Kidney (tissue), 13 donors: ENCODE measurements at regions not wholly inside any gene's neighbourhood (a gene's known extent, or its start where the extent isn't known, plus 50 kb on each side); places are given as distances from the start of the nearest gene placed in this dataset.

ENCODE experiments used
- DNase-seq, 5 donors: peaks; one replicate each; pipeline ENCODE4 v3.0.0-alpha.2; 2013 to 2020
- FAIRE-seq: peaks from 2 replicates; lab custom pipeline; 2012; peaks lifted over from hg19 to GRCh38; lab: Jason Lieb, UNC
- H3K27ac ChIP-seq, 2 donors: one replicate each; pipeline ENCODE4 v1.7.0; 2013; ENCODE audit warnings: low read depth in 2 of 2, low read length in 2 of 2, inconsistent platforms in 1 of 2
- H3K27me3 ChIP-seq: one replicate; pipeline ENCODE4 v1.7.1; 2013; ENCODE audit warnings: low read length, inconsistent platforms; ENCODE audit not compliant: control insufficient read depth, insufficient read depth
- H3K36me3 ChIP-seq, 3 donors: one replicate each; pipeline versions ENCODE4 v1.7.0 to v1.7.1; 2013; ENCODE audit warnings: low read length in 3 of 3, control low read depth in 1 of 3, inconsistent platforms in 1 of 3; ENCODE audit not compliant: insufficient read depth in 3 of 3, control insufficient read depth in 2 of 3
- H3K4me1 ChIP-seq, 3 donors: one replicate each; pipeline versions ENCODE4 v1.7.0 to v1.7.1; 2013; ENCODE audit warnings: low read length in 3 of 3, inconsistent platforms in 1 of 3, low read depth in 1 of 3; ENCODE audit not compliant: control insufficient read depth in 2 of 3, insufficient read depth in 2 of 3
- H3K4me3 ChIP-seq, 3 donors: one replicate each; pipeline versions ENCODE4 v1.7.0 to v1.8.1; 2013; ENCODE audit warnings: low read length in 3 of 3, control low read depth in 1 of 3, inconsistent platforms in 1 of 3
- H3K9ac ChIP-seq, 3 donors: one replicate each; pipeline versions ENCODE4 v1.7.0 to v1.7.1; 2013; ENCODE audit warnings: low read length in 3 of 3, control low read depth in 1 of 3, inconsistent platforms in 1 of 3
- H3K9me3 ChIP-seq, 3 donors: one replicate each; pipeline versions ENCODE4 v1.7.0 to v1.7.1; 2013; ENCODE audit warnings: low read length in 3 of 3, control low read depth in 1 of 3, inconsistent platforms in 1 of 3; ENCODE audit not compliant: control insufficient read depth in 2 of 3, insufficient read depth in 1 of 3
- intact Hi-C: fragments of 100-400 bp; cut with DNase I; formaldehyde crosslinking; loops from one replicate; pipeline ENCODE4 v1.11.1; 2022
- TF ChIP-seq, protein P1 (sequence below): IDR thresholded peaks from 3 replicates; pipeline ENCODE4 v1.5.1; 2012; ENCODE audit warnings: mild to moderate bottlenecking, moderate library complexity, borderline replicate concordance; ENCODE audit not compliant: insufficient read depth; ENCODE audit errors: extremely low read depth
- donor health status: control.
- donor health status: control.
- donor health status: control.
- donor health status: control.
- donor health status: control.
- donor health status: DM: yes; HTN: yes; CAD: no.
- donor health status: Normal renal cell carcinoma (clear cell type).

DNA sequence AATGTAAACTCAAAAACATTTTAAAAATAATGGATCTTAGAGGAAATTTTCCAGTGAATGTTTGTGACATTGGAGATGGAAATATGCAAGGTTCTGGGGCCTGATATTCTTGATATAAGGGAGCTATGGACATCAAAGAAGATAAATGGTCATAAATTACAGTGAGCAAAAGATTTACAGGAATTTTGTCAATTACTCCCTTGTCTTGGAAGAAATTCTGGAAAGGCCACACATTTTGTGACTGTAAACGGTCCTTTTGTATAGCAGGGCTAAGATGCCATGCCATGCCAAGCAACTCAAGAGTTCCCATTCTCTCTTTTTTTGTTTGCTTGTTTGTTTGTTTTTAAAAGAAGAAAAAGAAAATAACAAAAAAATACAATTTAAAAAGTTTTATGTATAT lies 1186.2 kb upstream of the CITED2 start:
- Histone ChIP-seq H3K27ac (no peak overlapping the region), H3K4me3 (no peak overlapping the region), H3K36me3 (no peaks in the 10 kb centered on the region), H3K27me3 (no peaks in the 10 kb centered on the region), H3K9ac (no peak overlapping the region), H3K9me3 (no peaks in the 10 kb centered on the region), H3K4me1 (no peaks in the 10 kb centered on the region)
- intact Hi-C loops, result no loop called here
- DNase-seq (no peak), FAIRE-seq (no peak)
- TF ChIP-seq, protein P1, sequence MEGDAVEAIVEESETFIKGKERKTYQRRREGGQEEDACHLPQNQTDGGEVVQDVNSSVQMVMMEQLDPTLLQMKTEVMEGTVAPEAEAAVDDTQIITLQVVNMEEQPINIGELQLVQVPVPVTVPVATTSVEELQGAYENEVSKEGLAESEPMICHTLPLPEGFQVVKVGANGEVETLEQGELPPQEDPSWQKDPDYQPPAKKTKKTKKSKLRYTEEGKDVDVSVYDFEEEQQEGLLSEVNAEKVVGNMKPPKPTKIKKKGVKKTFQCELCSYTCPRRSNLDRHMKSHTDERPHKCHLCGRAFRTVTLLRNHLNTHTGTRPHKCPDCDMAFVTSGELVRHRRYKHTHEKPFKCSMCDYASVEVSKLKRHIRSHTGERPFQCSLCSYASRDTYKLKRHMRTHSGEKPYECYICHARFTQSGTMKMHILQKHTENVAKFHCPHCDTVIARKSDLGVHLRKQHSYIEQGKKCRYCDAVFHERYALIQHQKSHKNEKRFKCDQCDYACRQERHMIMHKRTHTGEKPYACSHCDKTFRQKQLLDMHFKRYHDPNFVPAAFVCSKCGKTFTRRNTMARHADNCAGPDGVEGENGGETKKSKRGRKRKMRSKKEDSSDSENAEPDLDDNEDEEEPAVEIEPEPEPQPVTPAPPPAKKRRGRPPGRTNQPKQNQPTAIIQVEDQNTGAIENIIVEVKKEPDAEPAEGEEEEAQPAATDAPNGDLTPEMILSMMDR, result no peak

DNA sequence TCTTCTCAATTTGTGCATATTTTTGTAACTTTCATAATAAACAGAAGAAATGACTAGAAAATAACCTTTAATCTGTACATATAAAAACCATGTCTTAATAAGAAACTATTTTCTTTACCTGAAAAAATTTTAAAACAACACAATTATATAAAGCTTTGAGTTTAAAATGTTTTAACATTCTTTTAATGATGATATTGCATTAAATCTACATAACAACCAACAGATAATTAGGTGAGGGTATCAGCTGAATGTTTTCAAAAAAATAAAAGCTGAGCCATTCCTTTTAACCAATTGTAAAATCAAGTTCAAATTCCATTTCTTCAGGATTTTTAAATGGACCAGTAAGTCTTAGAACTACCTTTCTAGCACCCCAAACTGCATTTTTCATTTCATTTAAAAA lies 1185.0 kb upstream of the CITED2 start:
- TF ChIP-seq, protein P1, result no peak
- Histone ChIP-seq H3K27me3 (no peaks in the 10 kb centered on the region), H3K27ac (no peak overlapping the region), H3K9me3 (no peaks in the 10 kb centered on the region), H3K4me3 (no peak overlapping the region), H3K36me3 (no peaks in the 10 kb centered on the region), H3K9ac (no peak overlapping the region), H3K4me1 (no peaks in the 10 kb centered on the region)
- no peak for DNase-seq
- intact Hi-C loops, result no loop called here
- no peak for FAIRE-seq

DNA sequence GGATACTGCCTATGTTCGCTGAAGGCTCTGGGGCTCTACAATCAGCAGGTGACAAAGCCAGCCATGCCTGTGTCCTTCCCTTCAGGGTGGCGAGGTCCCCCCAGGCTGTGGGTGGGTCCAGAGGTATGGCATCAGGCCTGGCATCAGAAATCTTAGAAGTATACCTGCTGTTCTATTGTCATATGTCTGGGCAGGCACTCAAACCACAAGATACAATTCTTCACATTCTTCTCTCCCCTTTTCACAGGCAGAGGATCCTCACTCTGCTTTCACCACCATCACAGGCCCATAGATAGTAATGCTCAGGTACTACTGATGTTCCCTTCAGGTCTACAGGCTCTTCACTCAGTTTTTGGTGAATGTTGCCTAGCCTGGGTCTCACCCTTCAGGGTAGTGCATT lies 1180.0 kb upstream of the CITED2 start:
- Histone ChIP-seq H3K4me1 (no peaks in the 10 kb centered on the region), H3K9me3 (no peaks in the 10 kb centered on the region), H3K36me3 (no peaks in the 10 kb centered on the region), H3K27ac (no peak overlapping the region), H3K27me3 (no peaks in the 10 kb centered on the region), H3K4me3 (no peak overlapping the region), H3K9ac (no peak overlapping the region)
- intact Hi-C loops, result no loop called here
- DNase-seq (no peak), FAIRE-seq (no peak)
- TF ChIP-seq, protein P1, result no peak

DNA sequence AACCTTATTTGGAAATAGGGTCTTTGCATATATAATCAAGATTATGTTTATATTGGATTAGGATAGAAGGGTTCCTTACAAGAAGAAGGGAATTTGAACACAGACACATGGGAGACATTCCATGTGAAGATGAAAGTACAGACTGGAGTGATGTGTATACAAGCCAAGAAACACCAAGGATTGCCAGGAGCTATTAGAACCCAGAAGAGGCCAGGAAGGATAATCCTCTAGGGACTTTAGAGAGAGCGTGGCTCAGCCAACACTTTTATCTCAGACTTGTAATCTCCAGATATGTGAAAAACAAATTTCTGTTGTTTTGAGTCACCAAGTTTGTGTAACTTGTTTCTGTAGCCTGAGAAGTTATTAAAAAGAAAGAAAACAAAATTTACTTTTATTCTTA lies 1173.9 kb upstream of the CITED2 start:
- Histone ChIP-seq H3K9ac (no peak overlapping the region), H3K4me3 (no peak overlapping the region), H3K9me3 (no peaks in the 10 kb centered on the region), H3K27ac (no peak overlapping the region), H3K36me3 (no peaks in the 10 kb centered on the region), H3K27me3 (no peaks in the 10 kb centered on the region), H3K4me1 (no peaks in the 10 kb centered on the region)
- TF ChIP-seq, protein P1, result no peak
- FAIRE-seq (no peak), DNase-seq (no peak)
- intact Hi-C loops, result no loop called here
